Choroid plexus epithelial cell (primary cell): ENCODE measurements at regions not wholly inside any gene's neighbourhood (a gene's known extent, or its start where the extent isn't known, plus 50 kb on each side); places are given as distances from the start of the nearest gene placed in this dataset.
"Not testable (repeated sequence)": the region's sequence is repeated elsewhere in the genome, so short reads cannot be mapped to it uniquely, and the experiment has no call there.

Experiments used
- DNase-seq: peaks from one replicate; pipeline ENCODE4 v3.0.0-alpha.2; 2010; ENCODE audit warnings: low read depth
- H3K4me3 ChIP-seq: 2 replicates; pipeline ENCODE4 v1.5.1; 2011; ENCODE audit warnings: low read depth, mild to moderate bottlenecking, control low read depth, low read length, moderate library complexity
- CTCF ChIP-seq: conservative IDR thresholded peaks from 2 replicates; pipeline ENCODE4 v1.5.1; 2011; ENCODE audit warnings: low read depth, mild to moderate bottlenecking, control low read depth, inconsistent platforms, low read length, moderate library complexity

- no peak for DNase-seq
- no peak overlapping the region for H3K4me3 ChIP-seq
- no peak for TF ChIP-seq CTCF
These were observed 138.1 kb upstream of the JARID2 start for GRCh38 chr6:15107644-15108382.

DNA sequence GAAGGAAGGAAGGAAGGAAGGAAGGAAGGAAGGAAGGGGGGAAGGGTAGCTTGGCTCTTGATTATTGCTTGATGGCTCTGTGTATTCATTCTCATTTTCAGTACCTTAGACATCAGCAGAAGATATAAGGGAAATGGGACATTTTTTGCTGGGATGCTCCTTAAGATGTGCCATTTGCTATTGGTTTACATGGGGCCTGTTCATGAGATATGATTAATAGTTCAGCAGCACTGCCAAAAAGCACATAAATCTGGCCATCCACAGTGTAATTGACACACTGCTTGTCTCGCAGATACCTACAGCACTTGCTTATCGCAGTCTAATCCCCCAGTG, 137.5 kb upstream of the JARID2 start:
- no peak for TF ChIP-seq CTCF
- no peak for DNase-seq
- no peak overlapping the region for H3K4me3 ChIP-seq

DNA sequence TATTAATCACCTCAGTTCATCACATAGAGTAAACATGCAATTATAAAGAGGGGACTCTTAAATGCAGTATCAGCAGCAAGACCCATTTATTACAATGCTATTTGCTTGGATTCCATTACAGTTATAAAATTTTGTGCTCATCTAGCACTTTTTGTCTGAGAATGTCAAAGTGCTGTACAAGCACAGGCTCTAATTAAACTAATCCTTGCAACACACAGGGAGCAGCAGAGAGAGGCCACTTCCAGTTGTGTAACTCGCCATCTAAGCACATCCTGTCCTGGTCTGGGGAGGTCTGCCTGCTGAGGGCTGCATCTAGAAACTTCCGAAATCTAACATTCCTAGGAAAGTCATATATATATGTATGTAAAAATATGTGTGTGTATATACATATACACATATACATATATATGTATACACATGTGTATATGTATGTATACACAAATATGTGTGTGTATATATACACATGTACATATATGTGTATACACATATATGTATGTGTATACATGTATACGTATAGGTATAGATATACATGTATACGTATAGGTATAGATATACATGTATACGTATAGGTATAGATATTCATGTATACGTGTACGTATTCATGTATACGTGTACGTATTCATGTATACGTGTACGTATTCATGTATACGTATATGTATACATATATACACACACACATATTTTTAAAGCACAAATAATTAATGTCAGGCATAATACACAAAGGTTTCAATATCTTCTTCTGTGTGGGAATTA, 136.4 kb upstream of the JARID2 start:
- TF ChIP-seq CTCF = peak; percentile 4
- no peak overlapping the region for H3K4me3 ChIP-seq
- DNase-seq = peak; percentile 62

DNA sequence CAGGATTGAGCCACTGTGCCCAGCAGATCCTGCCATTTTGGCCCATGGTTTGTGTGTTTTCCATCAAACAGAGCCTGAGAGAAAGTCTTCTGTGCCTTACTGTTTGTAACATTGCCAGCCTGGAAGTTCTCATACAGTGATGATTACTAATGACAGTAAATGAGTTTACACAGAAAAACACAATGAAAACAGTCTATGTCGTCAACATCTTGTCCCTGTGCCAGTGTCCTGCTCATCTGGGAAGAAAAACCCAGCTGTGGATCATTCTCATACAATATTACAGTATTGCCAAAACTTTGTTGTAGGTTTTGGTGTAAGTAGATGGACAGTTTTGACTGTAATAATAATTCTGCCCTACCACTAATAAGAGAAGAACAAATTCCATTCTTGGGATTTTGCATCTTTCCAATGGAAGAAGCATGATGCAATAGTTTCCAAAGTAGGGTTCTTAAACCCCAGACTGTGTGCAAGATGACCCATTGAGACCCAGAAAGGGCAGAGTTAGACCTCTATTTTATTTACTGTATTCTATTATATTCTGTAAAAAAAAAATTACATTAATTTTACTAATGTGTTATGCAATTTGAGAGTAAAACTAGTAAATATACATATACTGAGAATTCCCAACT, 135.0 kb upstream of the JARID2 start:
- DNase-seq = no peak
- H3K4me3 ChIP-seq = no peak overlapping the region
- no peak for TF ChIP-seq CTCF

DNA sequence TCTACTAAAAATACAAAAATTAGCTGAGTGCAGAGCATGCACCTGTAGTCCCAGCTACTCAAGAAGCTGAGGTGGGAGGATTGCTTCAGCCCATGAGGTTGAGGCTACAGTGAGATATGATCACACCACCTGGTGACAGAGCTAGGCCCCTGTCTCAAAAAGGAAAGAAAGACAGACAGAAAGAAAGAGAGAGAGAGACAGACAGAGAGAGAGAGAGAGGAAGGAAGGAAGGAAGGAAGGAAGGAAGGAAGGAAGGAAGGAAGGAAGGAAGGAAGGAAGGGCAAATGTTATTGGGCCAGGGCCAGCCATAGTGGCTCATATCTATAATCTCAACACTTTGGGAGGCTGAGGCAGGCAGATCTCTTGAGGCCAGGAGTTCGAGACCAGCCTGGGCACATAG, 134.3 kb upstream of the JARID2 start:
- H3K4me3 ChIP-seq, DNase-seq: not testable (repeated sequence)

DNA sequence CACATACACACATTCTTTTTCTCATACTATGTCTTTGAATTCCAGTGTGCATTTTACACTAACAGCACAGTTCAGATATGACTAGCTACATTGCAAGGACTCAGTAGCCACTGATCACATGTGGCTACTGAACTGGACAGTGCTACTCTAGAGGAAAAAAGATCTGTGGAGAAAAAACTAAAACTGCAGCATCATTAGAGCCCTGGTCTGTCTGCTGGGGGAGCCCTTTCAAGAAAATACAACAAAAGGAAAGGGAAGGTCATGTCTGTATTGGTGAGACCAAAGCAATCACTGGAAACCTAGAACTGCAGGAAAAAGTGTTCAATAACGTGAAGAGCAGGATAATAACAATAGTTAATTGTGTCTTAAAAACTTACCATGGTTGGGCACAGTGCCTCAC, 132.3 kb upstream of the JARID2 start:
- no peak overlapping the region for H3K4me3 ChIP-seq
- no peak for DNase-seq
- no peak for TF ChIP-seq CTCF

- no peak for DNase-seq
- no peak for TF ChIP-seq CTCF
- H3K4me3 ChIP-seq = no peak overlapping the region
These were observed 131.8 kb upstream of the JARID2 start for GRCh38 chr6:15114061-15114460.
